Heart left ventricle (tissue), 16 donors: ENCODE measurements at regions not wholly inside any gene's neighbourhood (a gene's known extent, or its start where the extent isn't known, plus 50 kb on each side); places are given as distances from the start of the nearest gene placed in this dataset.

Experiments
- ATAC-seq, 4 donors: fragments of 200-7000 bp; cut with Tn5 transposase; one replicate each; pipeline ENCODE4 v1.9.1; 2020 to 2022; ENCODE audit warnings: moderate library complexity in 4 of 4, mild to moderate bottlenecking in 3 of 4, moderate number of reproducible peaks in 1 of 4
- DNase-seq, 5 donors: peaks; one replicate each; pipeline ENCODE4 v3.0.0-alpha.2; 2020
- H3K27ac ChIP-seq, 12 donors: fragments of 200-600 bp; sonication (generic) in 4 of 12; one replicate each; pipeline versions ENCODE4 v1.5.0 to v1.8.0; 2016 to 2022; ENCODE audit warnings: mild to moderate bottlenecking in 2 of 12
- H3K27me3 ChIP-seq, 9 donors: fragments of 200-600 bp; sonication (generic) in 2 of 9; one replicate each; pipeline versions ENCODE4 v1.5.1 to v1.8.0; 2016 to 2022; ENCODE audit warnings: mild to moderate bottlenecking in 3 of 9
- H3K36me3 ChIP-seq, 9 donors: fragments of 200-600 bp; sonication (generic) in 2 of 9; one replicate each; pipeline versions ENCODE4 v1.5.0 to v1.8.0; 2018 to 2022; ENCODE audit warnings: mild to moderate bottlenecking in 2 of 9
- H3K4me1 ChIP-seq, 12 donors: fragments of 200-600 bp; sonication (generic) in 4 of 12; one replicate each; pipeline versions ENCODE4 v1.5.0 to v1.8.0; 2016 to 2022; ENCODE audit warnings: mild to moderate bottlenecking in 3 of 12
- H3K4me3 ChIP-seq, 12 donors: fragments of 200-600 bp; sonication (generic) in 4 of 12; one replicate each; pipeline versions ENCODE4 v1.5.0 to v1.8.0; 2017 to 2022; ENCODE audit warnings: mild to moderate bottlenecking in 9 of 12, moderate library complexity in 4 of 12
- H3K9me3 ChIP-seq, 12 donors: fragments of 200-600 bp; sonication (generic) in 4 of 12; one replicate each; pipeline versions ENCODE4 v1.5.0 to v1.8.0; 2016 to 2022; ENCODE audit warnings: mild to moderate bottlenecking in 1 of 12
- CTCF ChIP-seq, 12 donors: fragments of 200-600 bp; sonication (generic) in 4 of 12; IDR thresholded peaks; one replicate each; pipeline versions ENCODE4 v1.5.0 to v1.8.0; 2018 to 2022; ENCODE audit warnings: antibody characterized with exemption in 12 of 12, mild to moderate bottlenecking in 5 of 12
- POLR2A ChIP-seq, 2 donors: fragments of 450-650 bp; IDR thresholded peaks; one replicate each; pipeline ENCODE4 v1.6.1; 2017; ENCODE audit warnings: antibody characterized with exemption in 2 of 2, mild to moderate bottlenecking in 2 of 2, moderate library complexity in 2 of 2
- WGBS, 4 donors: extraction: QIAGEN DNeasy Blood & Tissue Kit in 2 of 4; methylation state at CpG; one replicate each; pipeline versions ENCODE4 v1.1.5 to v1.1.7; 2013 to 2018; 5-methylcytosine and 5-hydroxymethylcytosine counted together
- intact Hi-C, 10 donors: fragments of 100-400 bp; cut with DNase I; formaldehyde crosslinking; loops; one replicate each; pipeline versions ENCODE4 v1.11.1 to v1.14.2; 2022
- donor health status: ischemic (EF 13 %, LVEDD 7.1; RV severe dilation, severe dysfunction).
- donor health status: healthy with polysubstance abuse.
- donor health status: DM: no; HTN: yes; CAD: no.
- donor health status: DM: no; HTN: no; CAD: no.
- donor health status: ischemic (EF 25% LVEDD 6.9; RV normal size, moderate dysfunction).
- donor health status: ischemic (EF 25% LVEDD 5.7; RV mildly dilated, moderate dysfunction).
- donor health status: healthy.
- donor health status: DM: yes; HTN: yes; CAD: no.
- donor health status: ischemic (EF 35%, LVEDD 5.7; RV mildly dilated, moderate dysfunction).
- donor health status: nonischemic (EF 11% LVEDD 7.7; RV severe dilation, severe dysfunction).
- donor health status: DM: yes; HTN: yes; CAD: no.
- donor health status: PGD.
- donor health status: ischemic (EF 29% LVEDD 5.4; RV normal size, mild dysfunction).
- donor health status: nonischemic (EF 23%, LVEDD 6.1; RV moderate dilation, normal function).

DNA sequence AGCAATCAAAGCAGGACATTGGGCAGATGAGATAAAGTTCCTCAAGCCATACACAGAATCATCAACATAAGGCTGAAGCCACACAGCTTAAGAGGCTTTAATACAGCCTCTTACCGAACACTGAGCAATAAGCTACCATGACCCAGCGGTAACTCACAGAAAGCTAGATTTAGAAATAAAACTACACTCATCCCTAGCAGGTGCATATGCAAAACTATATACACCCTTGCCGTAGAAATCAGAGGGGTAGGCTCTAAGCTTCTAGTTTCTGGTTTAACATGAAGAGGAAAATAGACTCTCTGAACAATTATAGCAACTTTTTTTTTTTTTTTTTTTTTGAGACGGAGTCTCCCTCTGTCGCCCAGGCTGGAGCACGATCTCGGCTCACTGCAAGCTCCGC is 428.8 kb upstream of the FIGN start:
- TF ChIP-seq POLR2A (IDR thresholded peaks at IDR 0.05) (no peak), CTCF (IDR thresholded peaks at IDR 0.05) (no peak)
- no peak overlapping the region for H3K4me3 ChIP-seq
- no peak for DNase-seq
- H3K36me3 ChIP-seq: no peaks in the 10 kb centered on the region
- H3K27me3 ChIP-seq: no peaks in the 10 kb centered on the region
- ATAC-seq: no peak
- intact Hi-C loops: loop anchor here in 1 of 10 donors (5.0 kb wide), 1 partner anchor 927 kb away; no protein-coding TSS in a partner anchor
- peaks cover 0 to 18% (median 0%) of the 10 kb centered on the region in 12 donors for H3K9me3 ChIP-seq
- 92 to 94% (median 93%) methylated on average over 8 of the region's 8 CpGs for WGBS, 4 donors
- no peaks in the 10 kb centered on the region for H3K4me1 ChIP-seq
- H3K27ac ChIP-seq: no peak overlapping the region

DNA sequence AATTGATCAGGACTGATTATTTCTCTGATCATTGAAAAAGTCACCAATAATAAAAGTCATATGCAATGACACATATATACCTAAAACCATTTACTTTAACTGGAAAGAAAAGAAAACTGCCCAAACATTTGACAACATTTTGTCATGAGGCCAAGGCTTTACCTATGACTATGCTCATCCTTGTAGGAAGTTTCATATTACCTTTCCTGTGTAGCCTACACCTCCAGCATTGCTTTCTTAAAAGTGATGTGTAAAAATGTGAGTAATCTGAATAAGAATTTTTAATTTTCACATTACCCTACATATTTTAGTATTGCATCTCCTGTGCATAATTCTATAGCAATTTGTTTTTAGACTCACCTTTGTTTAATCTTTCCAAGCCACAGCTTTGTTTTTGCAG is 419.8 kb upstream of the FIGN start:
- H3K9me3 ChIP-seq: peaks cover 0 to 14% (median 0%) of the 10 kb centered on the region in 12 donors
- TF ChIP-seq CTCF (IDR thresholded peaks at IDR 0.05): no peak
- TF ChIP-seq POLR2A (IDR thresholded peaks at IDR 0.05): no peak
- H3K4me3 ChIP-seq: no peak overlapping the region
- no peak overlapping the region for H3K27ac ChIP-seq
- no peaks in the 10 kb centered on the region for H3K4me1 ChIP-seq
- no peaks in the 10 kb centered on the region for H3K36me3 ChIP-seq
- intact Hi-C loops: no loop called here
- ATAC-seq: no peak
- H3K27me3 ChIP-seq: no peaks in the 10 kb centered on the region
- DNase-seq: no peak

DNA sequence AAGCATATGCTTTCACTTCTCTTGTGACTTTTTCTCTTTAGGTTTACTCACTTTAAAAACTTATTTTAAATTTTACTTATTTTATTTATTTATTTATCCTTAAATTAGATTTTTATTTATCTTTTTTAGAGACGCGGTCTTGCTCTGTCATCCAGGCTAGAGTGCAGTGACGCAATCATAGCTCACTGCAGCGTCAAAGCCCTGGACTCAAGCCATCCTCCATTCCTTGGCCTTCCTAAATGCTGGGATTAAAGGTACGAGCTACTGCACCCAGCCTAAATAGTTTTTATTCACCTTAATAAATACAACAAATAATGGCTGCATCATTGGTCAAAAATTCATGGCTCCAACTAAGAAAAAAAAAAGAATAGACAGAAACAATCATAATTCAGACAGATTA is 415.7 kb upstream of the FIGN start:
- Histone ChIP-seq H3K4me1 (no peaks in the 10 kb centered on the region), H3K27ac (no peak overlapping the region), H3K4me3 (no peak overlapping the region), H3K36me3 (no peaks in the 10 kb centered on the region), H3K9me3 (no peaks in the 10 kb centered on the region), H3K27me3 (no peaks in the 10 kb centered on the region)
- intact Hi-C loops: no loop called here
- DNase-seq: peak in 1 of 5 donors; percentile 47
- ATAC-seq: peak in 1 of 4 donors; percentile 49
- TF ChIP-seq POLR2A (IDR thresholded peaks at IDR 0.05) (no peak), CTCF (IDR thresholded peaks at IDR 0.05) (no peak)
- WGBS, 4 donors: 53 to 67% (median 62%) methylated on average over 5 of the region's 5 CpGs

- TF ChIP-seq CTCF (IDR thresholded peaks at IDR 0.05) (no peak), POLR2A (IDR thresholded peaks at IDR 0.05) (no peak)
- no peak for DNase-seq
- no peak overlapping the region for H3K4me3 ChIP-seq
- no peaks in the 10 kb centered on the region for H3K9me3 ChIP-seq
- H3K27ac ChIP-seq: no peak overlapping the region
- intact Hi-C loops: no loop called here
- H3K27me3 ChIP-seq: no peaks in the 10 kb centered on the region
- H3K4me1 ChIP-seq: no peaks in the 10 kb centered on the region
- no peaks in the 10 kb centered on the region for H3K36me3 ChIP-seq
- ATAC-seq: no peak
Measured at GRCh38 chr2:164150604-164151003, 414.8 kb upstream of the FIGN start.
